ENCODE measurements at regions not wholly inside any gene's neighbourhood (a gene's known extent, or its start where the extent isn't known, plus 50 kb on each side); places are given as distances from the start of the nearest gene placed in this dataset.

DNA sequence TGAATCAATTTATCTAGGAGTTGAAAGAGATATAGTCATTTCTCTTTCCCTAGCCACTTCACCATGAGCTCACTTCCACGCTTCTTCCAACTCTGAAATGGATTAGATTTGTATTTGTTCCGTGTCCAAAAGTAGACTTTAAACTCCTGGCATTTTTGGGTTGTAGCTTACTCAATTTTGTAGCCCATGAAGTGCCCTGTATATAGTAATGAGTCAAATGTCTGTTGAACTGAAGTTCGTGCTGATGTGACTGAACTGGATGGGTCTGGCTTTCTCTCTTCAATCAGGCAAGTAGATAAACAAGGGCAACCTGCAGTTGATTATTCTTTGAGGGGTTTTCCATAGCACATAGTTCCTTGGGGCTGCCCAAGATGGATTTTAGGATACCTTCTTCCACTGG is 450.6 kb downstream of the SH2D1A start:
- Mint-ChIP-seq H3K27ac (no peak overlapping the region), H3K9me3 (no peaks in the 10 kb centered on the region), H3K36me3 (ENCODE audit: low read depth) (no peaks in the 10 kb centered on the region), H3K27me3 (ENCODE audit: low read depth) (no peaks in the 10 kb centered on the region), H3K4me3 (no peak overlapping the region), H3K4me1 (ENCODE audit: low read depth) (no peaks in the 10 kb centered on the region)

DNA sequence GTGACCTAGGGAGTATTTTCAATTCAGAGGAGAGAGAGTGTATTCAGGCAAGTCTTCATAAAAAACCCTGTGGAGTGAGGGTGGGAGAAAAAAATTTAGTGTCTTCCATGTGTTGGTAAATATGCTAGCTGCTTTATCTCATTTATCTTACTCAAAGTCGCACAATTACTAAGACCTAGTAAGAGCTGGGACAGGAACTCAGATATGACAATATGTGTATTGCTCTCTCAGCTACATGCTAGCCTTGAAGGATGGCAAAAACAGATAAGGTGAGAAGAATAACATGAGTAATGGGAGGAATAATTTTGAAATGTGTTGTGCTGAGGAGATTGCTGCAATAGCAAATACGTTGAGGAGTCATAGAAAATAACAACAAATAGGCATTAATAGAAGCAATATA is 458.6 kb downstream of the SH2D1A start:
- Mint-ChIP-seq H3K4me1 (ENCODE audit: low read depth) (no peaks in the 10 kb centered on the region), H3K36me3 (ENCODE audit: low read depth) (no peaks in the 10 kb centered on the region), H3K27me3 (ENCODE audit: low read depth) (no peaks in the 10 kb centered on the region), H3K27ac (no peak overlapping the region), H3K9me3 (peaks cover 16% of the 10 kb centered on the region), H3K4me3 (no peak overlapping the region)

DNA sequence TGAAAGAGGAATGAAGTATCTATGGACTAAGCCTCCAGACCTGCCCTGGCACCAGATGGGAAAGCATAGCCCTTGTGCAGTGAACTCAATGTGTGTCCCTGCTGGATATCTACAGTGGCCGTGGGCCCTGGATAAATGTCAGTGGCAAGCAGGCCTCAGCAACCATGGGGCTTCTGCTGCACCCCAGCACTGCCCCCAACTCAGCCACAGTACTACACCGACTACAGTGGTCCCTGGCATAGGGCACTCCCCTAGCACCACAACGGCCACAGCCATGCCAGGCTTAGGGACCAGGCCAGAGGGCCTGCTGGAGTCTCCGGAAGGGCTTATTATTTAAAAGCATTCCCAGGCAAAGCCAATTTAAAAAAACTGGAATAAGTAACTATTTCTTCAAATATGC is 459.1 kb downstream of the SH2D1A start:
- H3K4me3 Mint-ChIP-seq: no peak overlapping the region
- no peak overlapping the region for H3K27ac Mint-ChIP-seq
- H3K9me3 Mint-ChIP-seq: peaks cover 16% of the 10 kb centered on the region

DNA sequence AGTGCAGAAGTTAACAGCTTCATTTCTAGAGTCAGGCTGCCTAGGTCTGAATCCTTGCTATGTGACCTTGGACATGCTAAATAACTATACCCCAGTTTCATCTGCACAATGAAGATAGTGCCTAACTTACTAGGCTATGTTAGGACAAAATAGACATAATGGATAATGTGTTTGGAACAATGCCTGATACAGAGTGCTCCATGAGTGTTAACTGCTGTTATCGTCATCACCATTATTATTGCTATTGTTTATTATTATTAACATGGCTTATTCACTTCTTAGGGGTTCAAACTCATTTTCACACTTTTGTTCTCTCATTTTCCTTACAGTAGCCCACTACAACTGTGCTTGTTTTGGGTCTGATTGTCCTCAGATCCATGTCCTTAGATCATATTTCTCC is 467.7 kb downstream of the SH2D1A start:
- Mint-ChIP-seq H3K27ac (no peak overlapping the region), H3K9me3 (no peaks in the 10 kb centered on the region), H3K4me1 (ENCODE audit: low read depth) (no peaks in the 10 kb centered on the region), H3K4me3 (no peak overlapping the region), H3K27me3 (ENCODE audit: low read depth) (no peaks in the 10 kb centered on the region), H3K36me3 (ENCODE audit: low read depth) (no peaks in the 10 kb centered on the region)

More for the DNA sequence above, 459.1 kb downstream of the SH2D1A start:
- H3K4me1 Mint-ChIP-seq (ENCODE audit: low read depth): no peaks in the 10 kb centered on the region
- no peaks in the 10 kb centered on the region for H3K27me3 Mint-ChIP-seq (ENCODE audit: low read depth)
- H3K36me3 Mint-ChIP-seq (ENCODE audit: low read depth): no peaks in the 10 kb centered on the region

DNA sequence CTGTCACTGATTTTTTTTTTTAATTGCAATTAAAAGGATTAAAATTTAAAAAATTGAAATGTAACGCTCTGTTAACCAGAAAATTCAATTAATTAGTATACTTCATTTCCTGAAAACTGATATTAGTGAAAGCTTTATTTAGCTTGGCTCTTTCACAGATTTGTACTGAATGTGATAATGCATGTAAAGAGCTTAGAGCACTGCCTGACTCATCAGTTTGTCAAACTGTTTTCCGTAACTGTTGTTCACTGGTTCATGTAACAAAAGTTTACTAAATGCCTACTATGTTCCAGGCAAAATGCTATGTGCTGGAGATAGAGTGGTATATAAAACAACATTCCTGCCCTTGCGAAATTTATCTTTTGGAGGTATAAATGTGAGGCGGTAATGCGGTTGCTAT is 471.7 kb downstream of the SH2D1A start:
- Mint-ChIP-seq H3K27me3 (ENCODE audit: low read depth) (no peaks in the 10 kb centered on the region), H3K4me1 (ENCODE audit: low read depth) (no peaks in the 10 kb centered on the region), H3K9me3 (no peaks in the 10 kb centered on the region), H3K27ac (no peak overlapping the region), H3K36me3 (ENCODE audit: low read depth) (no peaks in the 10 kb centered on the region), H3K4me3 (no peak overlapping the region)

DNA sequence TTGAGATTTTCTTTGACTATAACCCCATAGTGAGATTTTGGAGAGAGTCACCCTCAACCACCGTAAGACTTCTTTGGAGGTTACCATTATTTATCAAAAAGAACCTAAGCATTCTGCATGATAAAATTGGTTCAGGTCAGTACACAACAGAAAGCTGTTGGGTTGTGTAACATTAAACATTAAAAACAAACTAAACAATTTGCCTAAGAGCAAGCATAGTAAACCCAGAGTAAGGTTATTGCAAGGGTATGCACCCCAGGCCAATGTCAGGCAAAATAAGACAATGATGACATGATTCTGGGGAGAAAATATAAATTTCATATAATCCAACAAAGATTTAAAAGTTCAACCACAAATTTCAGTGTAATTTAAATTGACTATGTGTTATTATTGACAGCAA is 472.4 kb downstream of the SH2D1A start:
- Mint-ChIP-seq H3K27ac (no peak overlapping the region), H3K4me1 (ENCODE audit: low read depth) (no peaks in the 10 kb centered on the region), H3K27me3 (ENCODE audit: low read depth) (no peaks in the 10 kb centered on the region), H3K9me3 (no peaks in the 10 kb centered on the region), H3K4me3 (no peak overlapping the region), H3K36me3 (ENCODE audit: low read depth) (no peaks in the 10 kb centered on the region)

DNA sequence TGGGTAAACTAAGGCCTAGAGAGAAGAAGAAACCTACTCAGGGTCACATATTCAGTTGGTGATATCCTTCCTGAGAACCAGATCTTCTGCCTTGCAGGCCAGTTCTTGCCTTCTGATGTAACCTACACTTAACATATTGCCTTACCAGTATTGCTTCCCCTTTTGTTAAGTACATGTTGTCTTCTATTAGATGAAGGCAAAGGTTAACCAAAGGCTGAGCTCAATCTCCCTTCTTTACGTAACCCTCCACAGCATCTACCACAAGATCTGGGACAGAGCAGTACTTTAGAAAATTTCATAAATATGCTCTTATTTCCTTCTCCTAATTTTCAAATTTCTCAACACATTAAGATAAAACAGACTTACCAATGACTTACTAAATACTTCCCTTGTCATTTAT is 474.4 kb downstream of the SH2D1A start:
- H3K9me3 Mint-ChIP-seq: no peaks in the 10 kb centered on the region
- no peaks in the 10 kb centered on the region for H3K4me1 Mint-ChIP-seq (ENCODE audit: low read depth)
- H3K27me3 Mint-ChIP-seq (ENCODE audit: low read depth): no peaks in the 10 kb centered on the region
- no peaks in the 10 kb centered on the region for H3K36me3 Mint-ChIP-seq (ENCODE audit: low read depth)
- no peak overlapping the region for H3K4me3 Mint-ChIP-seq
- no peak overlapping the region for H3K27ac Mint-ChIP-seq

DNA sequence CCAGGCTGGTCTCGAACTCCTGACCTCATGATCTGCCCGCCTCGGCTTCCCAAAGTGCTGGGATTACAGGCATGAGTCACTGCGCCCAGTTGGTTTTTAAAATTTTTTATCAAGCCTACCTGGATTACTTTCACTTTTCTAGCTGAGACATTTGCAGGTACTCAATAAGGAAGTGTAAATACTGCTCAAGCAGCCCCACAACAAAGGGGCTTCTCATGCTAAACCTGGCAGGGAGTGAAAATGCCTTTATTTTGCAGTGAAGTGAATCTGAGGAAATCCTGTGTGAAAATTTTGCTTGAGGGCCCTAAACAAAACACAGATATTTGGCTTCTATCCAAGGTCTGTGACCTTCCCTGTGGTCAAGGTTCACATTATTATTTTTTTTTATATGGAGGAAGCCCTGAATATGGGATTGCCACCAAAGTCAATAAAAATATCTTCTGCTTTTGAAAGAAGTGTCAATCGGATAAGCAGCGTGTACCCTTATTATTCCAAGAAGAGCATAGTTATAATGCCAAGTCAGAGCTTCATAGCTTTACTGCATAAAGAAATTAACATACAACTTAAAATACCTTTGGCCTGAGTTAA is 481.0 kb downstream of the SH2D1A start:
- Mint-ChIP-seq H3K9me3 (no peaks in the 10 kb centered on the region), H3K27me3 (ENCODE audit: low read depth) (no peaks in the 10 kb centered on the region), H3K36me3 (ENCODE audit: low read depth) (no peaks in the 10 kb centered on the region), H3K4me3 (no peak overlapping the region), H3K4me1 (ENCODE audit: low read depth) (peaks cover 4% of the 10 kb centered on the region), H3K27ac (no peak overlapping the region)

DNA sequence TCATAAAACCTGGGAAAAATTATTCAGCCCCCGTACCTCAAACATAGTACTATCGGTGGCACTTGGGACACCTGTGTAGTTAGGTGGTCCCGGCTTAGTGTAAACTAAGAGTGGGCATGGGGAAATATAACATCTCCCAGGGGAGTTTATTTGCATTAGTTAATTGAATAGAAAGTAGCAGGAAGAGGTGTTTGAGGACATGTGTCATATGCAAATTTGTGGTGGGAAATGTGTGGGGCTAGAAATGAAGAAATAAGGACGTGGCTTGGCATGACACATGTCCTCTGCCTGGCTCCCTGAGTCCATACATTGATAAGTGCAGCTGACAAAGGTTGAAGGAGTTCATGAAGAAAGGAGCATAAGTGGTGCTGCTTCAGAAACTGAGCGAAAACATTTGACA is 483.6 kb downstream of the SH2D1A start:
- H3K9me3 Mint-ChIP-seq: no peaks in the 10 kb centered on the region
- H3K4me3 Mint-ChIP-seq: no peak overlapping the region
- no peak overlapping the region for H3K27ac Mint-ChIP-seq
- no peaks in the 10 kb centered on the region for H3K27me3 Mint-ChIP-seq (ENCODE audit: low read depth)
- no peaks in the 10 kb centered on the region for H3K36me3 Mint-ChIP-seq (ENCODE audit: low read depth)
- H3K4me1 Mint-ChIP-seq (ENCODE audit: low read depth): peaks cover 4% of the 10 kb centered on the region

DNA sequence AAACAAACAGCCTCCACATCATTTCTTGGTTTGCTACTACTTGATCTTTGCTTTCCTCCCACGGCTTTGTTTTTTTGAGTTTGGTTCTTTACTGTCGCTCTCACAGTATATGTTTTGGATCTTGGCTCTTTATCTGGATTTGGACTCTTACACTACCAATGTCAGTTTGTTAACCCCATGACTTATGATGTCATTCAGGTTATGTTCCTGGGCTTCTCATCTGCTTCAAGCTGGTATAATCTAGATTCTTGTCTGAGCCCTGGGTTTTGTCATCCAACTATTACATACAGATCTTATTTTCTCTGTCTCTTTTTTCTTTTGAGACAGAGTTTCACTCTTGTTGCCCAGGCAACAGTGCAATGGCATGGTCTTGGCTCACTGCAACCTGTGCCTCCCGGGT is 482.9 kb upstream of the TEX13C start:
- H3K9me3 Mint-ChIP-seq: no peaks in the 10 kb centered on the region
- no peaks in the 10 kb centered on the region for H3K36me3 Mint-ChIP-seq (ENCODE audit: low read depth)
- no peak overlapping the region for H3K27ac Mint-ChIP-seq
- peaks cover 2% of the 10 kb centered on the region for H3K4me1 Mint-ChIP-seq (ENCODE audit: low read depth)
- no peak overlapping the region for H3K4me3 Mint-ChIP-seq
- no peaks in the 10 kb centered on the region for H3K27me3 Mint-ChIP-seq (ENCODE audit: low read depth)

DNA sequence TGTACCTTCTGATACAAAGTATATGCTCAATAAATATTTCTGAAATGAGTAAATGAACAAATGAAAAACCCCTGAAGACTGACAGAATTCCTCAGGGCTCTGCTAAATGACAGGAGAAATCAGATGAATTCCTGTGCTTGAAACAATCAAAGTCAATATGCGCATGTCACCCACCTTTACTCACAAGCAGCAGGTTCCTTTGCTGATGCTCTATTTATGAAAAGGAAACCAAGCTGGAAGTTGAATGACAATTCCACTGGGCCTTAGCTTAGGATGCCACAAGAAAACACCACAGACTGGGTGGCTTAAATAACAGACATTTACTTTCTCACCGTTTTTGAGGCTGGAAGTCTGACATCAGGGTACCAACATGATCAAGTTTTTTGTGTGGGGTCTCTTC is 477.5 kb upstream of the TEX13C start:
- H3K9me3 Mint-ChIP-seq: no peaks in the 10 kb centered on the region
- H3K27me3 Mint-ChIP-seq (ENCODE audit: low read depth): no peaks in the 10 kb centered on the region
- H3K4me1 Mint-ChIP-seq (ENCODE audit: low read depth): no peaks in the 10 kb centered on the region
- H3K4me3 Mint-ChIP-seq: no peak overlapping the region
- no peak overlapping the region for H3K27ac Mint-ChIP-seq
- H3K36me3 Mint-ChIP-seq (ENCODE audit: low read depth): no peaks in the 10 kb centered on the region

DNA sequence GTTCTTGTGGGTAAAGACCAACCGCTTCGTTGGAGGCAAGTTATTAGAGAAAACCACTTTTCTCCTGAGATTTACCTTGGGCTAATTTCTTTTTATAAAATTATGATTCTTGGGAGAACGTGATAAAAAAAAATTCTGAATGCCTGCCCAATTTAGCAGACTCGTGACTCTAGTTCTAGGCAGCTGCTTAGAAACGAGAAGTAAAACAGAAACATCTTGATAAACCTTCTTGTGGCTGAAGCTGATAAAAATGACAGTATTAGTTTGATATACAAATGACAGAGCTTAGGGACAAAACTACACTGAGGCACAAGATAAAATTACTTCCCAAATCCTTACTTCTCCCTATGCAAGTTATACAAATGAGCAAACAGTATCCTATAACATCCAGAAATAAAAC is 458.9 kb upstream of the TEX13C start:
- H3K9me3 Mint-ChIP-seq: no peaks in the 10 kb centered on the region
- H3K27ac Mint-ChIP-seq: no peak overlapping the region
- no peaks in the 10 kb centered on the region for H3K27me3 Mint-ChIP-seq (ENCODE audit: low read depth)
- no peaks in the 10 kb centered on the region for H3K4me1 Mint-ChIP-seq (ENCODE audit: low read depth)
- no peaks in the 10 kb centered on the region for H3K36me3 Mint-ChIP-seq (ENCODE audit: low read depth)
- H3K4me3 Mint-ChIP-seq: no peak overlapping the region

DNA sequence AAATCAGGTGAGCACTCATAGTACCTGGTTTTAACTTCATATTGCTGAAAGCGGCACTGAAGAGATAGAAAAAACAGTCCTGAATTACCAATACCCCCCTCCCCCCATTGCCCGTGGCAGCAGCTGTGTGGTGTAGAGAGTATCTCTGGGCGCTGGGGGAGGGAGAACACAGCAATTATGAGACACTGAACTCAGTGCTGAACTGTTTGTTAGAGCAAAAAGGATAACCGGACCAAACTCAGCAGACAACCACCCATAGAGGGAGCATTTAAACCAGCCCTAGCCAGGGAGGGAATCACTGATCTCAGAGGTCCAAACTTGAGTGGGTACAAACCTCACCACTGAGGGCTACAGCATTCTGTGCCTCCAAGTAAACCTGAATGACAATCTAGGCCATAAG is 457.4 kb upstream of the TEX13C start:
- no peaks in the 10 kb centered on the region for H3K36me3 Mint-ChIP-seq (ENCODE audit: low read depth)
- H3K27ac Mint-ChIP-seq: no peak overlapping the region
- no peaks in the 10 kb centered on the region for H3K27me3 Mint-ChIP-seq (ENCODE audit: low read depth)
- no peaks in the 10 kb centered on the region for H3K9me3 Mint-ChIP-seq
- H3K4me1 Mint-ChIP-seq (ENCODE audit: low read depth): no peaks in the 10 kb centered on the region
- H3K4me3 Mint-ChIP-seq: no peak overlapping the region

DNA sequence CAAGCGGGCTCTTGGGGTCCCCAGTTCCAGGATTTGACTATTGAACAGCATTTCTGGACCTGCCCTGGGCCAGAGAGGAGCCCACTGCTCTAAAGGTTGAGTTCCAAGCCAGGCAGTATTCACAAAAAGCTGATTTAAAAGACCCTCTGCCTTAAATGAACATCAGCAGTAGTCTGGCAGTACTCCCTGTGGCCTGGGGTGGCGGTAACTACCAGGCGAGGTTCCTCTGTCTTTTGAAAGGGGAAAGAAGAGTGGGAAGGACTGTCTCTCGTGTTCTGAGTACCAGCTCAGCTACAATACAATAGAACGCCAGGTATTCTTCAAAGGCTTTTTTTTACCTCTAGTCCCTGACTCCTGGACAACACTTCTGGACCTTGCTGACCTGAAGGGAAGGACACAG is 456.4 kb upstream of the TEX13C start:
- H3K9me3 Mint-ChIP-seq: no peaks in the 10 kb centered on the region
- H3K36me3 Mint-ChIP-seq (ENCODE audit: low read depth): no peaks in the 10 kb centered on the region
- H3K4me3 Mint-ChIP-seq: no peak overlapping the region
- no peak overlapping the region for H3K27ac Mint-ChIP-seq
- no peaks in the 10 kb centered on the region for H3K27me3 Mint-ChIP-seq (ENCODE audit: low read depth)
- no peaks in the 10 kb centered on the region for H3K4me1 Mint-ChIP-seq (ENCODE audit: low read depth)

DNA sequence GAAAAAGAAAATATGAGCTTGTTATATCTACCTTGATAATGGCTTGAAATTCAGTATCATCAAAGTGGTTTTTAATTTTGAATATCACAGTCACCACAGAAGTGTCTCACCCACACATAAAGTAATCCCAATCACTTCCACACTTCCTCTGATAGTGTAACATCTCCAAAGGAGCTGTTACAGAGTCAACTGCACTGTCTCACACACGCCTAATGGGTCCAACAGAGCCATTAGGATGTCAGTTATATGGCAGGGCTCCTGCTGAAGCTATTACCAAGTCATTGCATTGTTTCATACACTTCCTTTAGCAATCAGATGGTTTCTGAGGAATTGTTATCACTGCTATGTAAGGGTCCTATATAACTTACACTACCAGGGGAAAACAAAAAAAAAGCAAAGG is 432.1 kb upstream of the TEX13C start:
- Mint-ChIP-seq H3K9me3 (no peaks in the 10 kb centered on the region), H3K4me3 (no peak overlapping the region), H3K27ac (no peak overlapping the region)

DNA sequence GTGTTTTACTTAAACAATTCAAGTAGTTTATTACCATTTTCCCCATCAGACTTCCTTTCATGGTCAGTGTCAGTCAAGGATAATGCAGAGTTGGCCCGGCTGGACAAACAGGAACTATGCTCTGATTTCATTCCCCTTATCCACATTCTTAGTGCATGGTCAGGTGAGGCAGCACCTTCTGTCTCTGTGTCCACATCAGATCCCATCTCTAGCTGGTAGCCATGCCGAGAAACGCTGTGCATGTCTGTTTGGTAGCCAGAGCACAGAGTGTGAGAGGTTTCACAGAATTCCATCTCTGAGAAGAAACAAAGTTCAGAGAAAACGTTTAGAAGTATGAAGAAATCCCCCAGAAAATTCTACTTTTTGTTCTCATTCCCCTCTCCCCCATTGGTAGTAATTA is 423.7 kb upstream of the TEX13C start:
- H3K27ac Mint-ChIP-seq: no peak overlapping the region

More for the DNA sequence above, 432.1 kb upstream of the TEX13C start:
- Mint-ChIP-seq H3K27me3 (ENCODE audit: low read depth) (no peaks in the 10 kb centered on the region), H3K36me3 (ENCODE audit: low read depth) (no peaks in the 10 kb centered on the region), H3K4me1 (ENCODE audit: low read depth) (no peaks in the 10 kb centered on the region)

More for the DNA sequence above, 423.7 kb upstream of the TEX13C start:
- Mint-ChIP-seq H3K4me1 (ENCODE audit: low read depth) (no peaks in the 10 kb centered on the region), H3K36me3 (ENCODE audit: low read depth) (no peaks in the 10 kb centered on the region), H3K9me3 (no peaks in the 10 kb centered on the region), H3K27me3 (ENCODE audit: low read depth) (no peaks in the 10 kb centered on the region), H3K4me3 (no peak overlapping the region)

Data from T-helper 1 cell treated with Interleukin-12 subunit alpha and Interleukin-12 subunit beta and Interleukin-4 antibody, amounts not matched to agents 30 μg/mL and 1 μg/mL, for 36 hours (primary cell).